ENCODE measurements at regions not wholly inside any gene's neighbourhood (a gene's known extent, or its start where the extent isn't known, plus 50 kb on each side); places are given as distances from the start of the nearest gene placed in this dataset.
"Not testable (repeated sequence)": the region's sequence is repeated elsewhere in the genome, so short reads cannot be mapped to it uniquely, and the experiment has no call there.

- H3K9ac ChIP-seq (ENCODE audit: low read depth in 2 of 2, low read length in 2 of 2); intact Hi-C loops (cut with DNase I); H3K27ac ChIP-seq; H3K4me3 ChIP-seq; H3K4me1 ChIP-seq; H3K9me3 ChIP-seq; DNase-seq; H3K27me3 ChIP-seq; H3K36me3 ChIP-seq: not testable (repeated sequence)
- TF ChIP-seq CTCF (IDR thresholded peaks at IDR 0.05): peak; percentile 42
These were observed 121.8 kb upstream of the DRD5 start for GRCh38 chr4:9659678-9660077.

DNA sequence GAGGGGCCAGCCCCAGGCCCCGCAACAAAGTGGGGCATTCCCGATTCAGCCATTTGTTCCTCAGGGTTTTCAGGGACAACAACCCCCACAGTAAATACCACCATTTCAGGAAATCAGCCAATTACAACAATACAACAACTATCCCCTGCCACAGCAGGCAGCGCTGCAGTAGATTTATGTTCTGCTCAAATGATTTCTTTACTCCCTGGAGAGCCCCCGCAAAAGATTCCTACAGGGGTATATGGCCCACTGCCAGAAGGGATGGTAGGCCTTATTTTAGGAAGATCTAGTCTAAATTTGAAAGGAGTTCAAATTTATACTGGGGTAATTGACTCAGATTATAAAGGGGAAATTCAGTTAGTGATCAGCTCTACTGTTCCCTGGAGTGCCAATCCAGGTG lies 120.5 kb upstream of the DRD5 start:
- H3K4me1 ChIP-seq; H3K9me3 ChIP-seq; H3K4me3 ChIP-seq; DNase-seq; H3K36me3 ChIP-seq; H3K27ac ChIP-seq; intact Hi-C loops (cut with DNase I); H3K27me3 ChIP-seq; H3K9ac ChIP-seq (ENCODE audit: low read depth in 2 of 2, low read length in 2 of 2): not testable (repeated sequence)

- H3K9ac ChIP-seq (ENCODE audit: low read depth in 2 of 2, low read length in 2 of 2); intact Hi-C loops (cut with DNase I); H3K4me1 ChIP-seq; H3K9me3 ChIP-seq; H3K36me3 ChIP-seq; H3K27me3 ChIP-seq; H3K4me3 ChIP-seq; H3K27ac ChIP-seq: not testable (repeated sequence)
- DNase-seq: peak; percentile 35
These were observed 110.7 kb upstream of the DRD5 start for GRCh38 chr4:9670725-9671124.

DNA sequence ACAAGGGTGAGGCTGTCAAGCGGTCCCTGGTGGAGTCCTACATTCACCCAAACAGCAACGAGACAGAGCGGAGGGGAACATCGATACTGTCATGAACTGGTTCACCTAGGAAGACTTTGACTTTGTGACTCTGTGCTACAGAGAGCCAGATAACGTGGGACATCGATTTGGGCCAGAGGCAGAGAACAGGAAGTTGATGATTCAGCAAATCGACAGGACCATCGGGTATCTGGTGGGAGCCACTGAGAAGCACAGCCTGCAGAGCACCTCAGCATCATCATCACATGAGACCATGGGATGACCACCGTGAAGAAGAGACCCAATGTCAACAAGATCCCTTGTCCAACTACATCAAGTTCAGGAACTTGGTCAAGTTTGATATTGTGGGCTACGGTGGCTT lies 104.1 kb upstream of the DRD5 start:
- H3K9me3 ChIP-seq; H3K4me3 ChIP-seq; H3K36me3 ChIP-seq; H3K4me1 ChIP-seq; H3K9ac ChIP-seq (ENCODE audit: low read depth in 2 of 2, low read length in 2 of 2); H3K27me3 ChIP-seq; H3K27ac ChIP-seq; DNase-seq; intact Hi-C loops (cut with DNase I): not testable (repeated sequence)

DNA sequence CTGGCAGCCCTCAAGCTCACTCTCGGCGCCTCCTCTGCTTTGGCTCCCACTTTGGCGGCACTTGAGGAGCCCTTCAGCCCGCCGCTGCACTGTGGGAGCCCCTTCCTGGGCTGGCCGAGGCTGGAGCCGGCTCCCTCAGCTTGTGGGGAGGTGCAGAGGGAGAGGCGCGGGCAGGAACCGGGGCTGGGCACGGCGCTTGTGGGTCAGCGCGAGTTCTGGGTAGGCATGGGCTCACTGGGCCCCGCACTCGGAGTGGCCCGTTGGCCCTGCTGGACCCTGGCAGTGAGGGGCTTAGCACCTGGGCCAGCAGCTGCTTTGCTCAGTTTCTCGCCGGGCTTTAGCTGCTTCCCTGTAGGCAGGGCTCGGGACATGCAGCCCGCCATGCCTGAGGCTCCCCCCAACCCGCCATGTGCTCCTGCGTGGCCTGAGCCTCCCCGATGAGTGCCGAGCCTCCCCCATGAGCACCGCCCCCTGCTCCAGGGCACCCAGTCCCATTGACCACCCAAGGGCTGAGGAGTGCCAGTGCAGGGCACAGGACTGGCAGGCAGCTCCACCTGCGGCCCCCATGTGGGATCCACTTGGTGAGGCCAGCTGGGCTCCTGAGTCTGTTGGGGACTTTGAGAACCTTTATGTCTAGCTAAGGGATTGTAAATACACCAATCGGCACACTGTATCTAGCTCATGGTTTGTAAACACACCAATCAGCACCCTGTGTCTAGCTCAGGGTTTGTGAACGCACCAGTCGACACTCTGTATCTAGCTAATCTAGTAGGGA lies 101.5 kb upstream of the DRD5 start:
- Histone ChIP-seq H3K27me3 (no peaks in the 10 kb centered on the region), H3K4me1 (no peaks in the 10 kb centered on the region), H3K4me3 (no peak overlapping the region), H3K36me3 (no peaks in the 10 kb centered on the region), H3K9me3 (no peaks in the 10 kb centered on the region), H3K9ac (ENCODE audit: low read depth in 2 of 2, low read length in 2 of 2) (no peak overlapping the region), H3K27ac (no peak overlapping the region)
- intact Hi-C loops (cut with DNase I): no loop called here
- no peak for DNase-seq
- TF ChIP-seq CTCF (IDR thresholded peaks at IDR 0.05): no peak

DNA sequence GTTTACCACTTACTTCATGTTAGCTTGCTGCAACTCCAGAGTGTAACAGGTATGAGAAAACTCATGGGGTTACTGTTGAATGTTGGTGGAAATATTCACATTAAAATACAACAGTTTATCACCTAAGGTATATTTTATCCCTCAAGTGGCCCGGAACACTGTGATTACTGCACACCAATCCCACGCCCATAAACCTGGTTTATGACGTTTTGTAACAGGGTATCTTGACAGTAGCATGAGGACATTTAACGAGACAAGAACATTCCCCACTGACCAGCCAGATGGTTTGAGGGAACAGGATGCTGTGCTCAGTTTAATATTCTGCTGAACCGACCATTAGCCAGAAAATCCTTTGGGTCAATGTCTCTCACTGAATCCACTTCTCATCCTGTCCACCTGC lies 98.3 kb upstream of the DRD5 start:
- H3K9ac ChIP-seq (ENCODE audit: low read depth in 2 of 2, low read length in 2 of 2); H3K27ac ChIP-seq; H3K36me3 ChIP-seq; intact Hi-C loops (cut with DNase I); H3K4me1 ChIP-seq; DNase-seq; H3K9me3 ChIP-seq; H3K4me3 ChIP-seq; H3K27me3 ChIP-seq: not testable (repeated sequence)

DNA sequence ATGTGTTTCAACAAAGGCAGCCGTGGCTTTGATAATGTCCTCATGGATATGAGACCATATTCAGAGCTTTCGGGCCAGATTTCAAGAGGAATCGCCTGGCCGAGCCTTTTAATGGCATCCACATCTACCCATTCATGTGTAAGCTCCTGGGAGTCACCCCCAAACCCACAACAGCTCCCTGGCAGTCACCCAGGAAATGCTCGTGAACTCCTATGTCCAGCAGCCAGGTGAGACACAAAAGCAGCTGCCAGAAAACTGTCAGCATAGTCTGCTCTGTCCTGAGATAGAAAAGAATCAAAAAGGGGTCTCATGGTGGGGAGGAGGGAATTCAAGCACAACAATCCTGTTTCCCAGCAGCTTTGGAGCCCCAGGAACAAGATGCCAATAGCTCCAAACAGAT lies 96.4 kb upstream of the DRD5 start:
- H3K4me3 ChIP-seq; H3K9me3 ChIP-seq; H3K27ac ChIP-seq; H3K4me1 ChIP-seq; H3K27me3 ChIP-seq; H3K36me3 ChIP-seq; DNase-seq; H3K9ac ChIP-seq (ENCODE audit: low read depth in 2 of 2, low read length in 2 of 2); intact Hi-C loops (cut with DNase I): not testable (repeated sequence)

GRCh38 chr4:9685692-9686091 lies 95.7 kb upstream of the DRD5 start:
- no peak for TF ChIP-seq CTCF (IDR thresholded peaks at IDR 0.05)
- Histone ChIP-seq H3K4me1 (no peaks in the 10 kb centered on the region), H3K27ac (no peak overlapping the region), H3K36me3 (no peaks in the 10 kb centered on the region), H3K4me3 (no peak overlapping the region), H3K27me3 (no peaks in the 10 kb centered on the region), H3K9me3 (no peaks in the 10 kb centered on the region), H3K9ac (ENCODE audit: low read depth in 2 of 2, low read length in 2 of 2) (no peak overlapping the region)
- DNase-seq: no peak
- intact Hi-C loops (cut with DNase I): no loop called here

GRCh38 chr4:9690636-9691237 lies 90.7 kb upstream of the DRD5 start:
- H3K36me3 ChIP-seq; H3K9me3 ChIP-seq; intact Hi-C loops (cut with DNase I); H3K4me1 ChIP-seq; H3K27me3 ChIP-seq: not testable (repeated sequence)
- peak overlapping the region; percentile 47 for H3K4me3 ChIP-seq
- DNase-seq: peak; percentile 25
- H3K9ac ChIP-seq (ENCODE audit: low read depth in 2 of 2, low read length in 2 of 2): peak overlapping the region; percentile 42 to 66
- peak overlapping the region; percentile 81 for H3K27ac ChIP-seq
